A172 (cell line): ENCODE measurements at regions not wholly inside any gene's neighbourhood (a gene's known extent, or its start where the extent isn't known, plus 50 kb on each side); places are given as distances from the start of the nearest gene placed in this dataset.

Experiments
- DNase-seq: peaks from one replicate; pipeline ENCODE4 v3.0.0-alpha.2; 2015; ENCODE audit warnings: low spot score

GRCh38 chr3:83092521-83093221, 1331.2 kb upstream of the GBE1 start:
- no peak for DNase-seq

GRCh38 chr3:83076041-83076440, 1314.6 kb upstream of the GBE1 start:
- no peak for DNase-seq

GRCh38 chr3:83074485-83074884, 1313.0 kb upstream of the GBE1 start:
- no peak for DNase-seq

- peak; percentile 78 for DNase-seq
These were observed 1304.5 kb upstream of the GBE1 start for GRCh38 chr3:83065851-83066460.

GRCh38 chr3:83063446-83063845, 1302.0 kb upstream of the GBE1 start:
- DNase-seq = no peak

- no peak for DNase-seq
These were observed 1287.1 kb upstream of the GBE1 start for GRCh38 chr3:83048556-83048955.

GRCh38 chr3:83039422-83039821, 1278.0 kb upstream of the GBE1 start:
- DNase-seq = peak; percentile 13

GRCh38 chr3:83035704-83036010, 1274.2 kb upstream of the GBE1 start:
- DNase-seq = no peak

GRCh38 chr3:83034806-83035703, 1273.6 kb upstream of the GBE1 start:
- DNase-seq = no peak

GRCh38 chr3:83033133-83033532, 1271.7 kb upstream of the GBE1 start:
- DNase-seq = no peak

- no peak for DNase-seq
These were observed 1261.6 kb upstream of the GBE1 start for GRCh38 chr3:83023086-83023485.

GRCh38 chr3:83011481-83011880, 1250.0 kb upstream of the GBE1 start:
- DNase-seq = no peak

GRCh38 chr3:83003917-83004316, 1242.5 kb upstream of the GBE1 start:
- DNase-seq = no peak

GRCh38 chr3:83002869-83003445, 1241.5 kb upstream of the GBE1 start:
- DNase-seq = no peak

GRCh38 chr3:82999777-83000176, 1238.3 kb upstream of the GBE1 start:
- DNase-seq = no peak

GRCh38 chr3:82978368-82978767, 1216.9 kb upstream of the GBE1 start:
- no peak for DNase-seq

GRCh38 chr3:82977871-82978270, 1216.4 kb upstream of the GBE1 start:
- no peak for DNase-seq

- DNase-seq = no peak
These were observed 1212.3 kb upstream of the GBE1 start for GRCh38 chr3:82973791-82974190.

GRCh38 chr3:82960379-82960778, 1198.9 kb upstream of the GBE1 start:
- DNase-seq = no peak

GRCh38 chr3:82957696-82958095, 1196.3 kb upstream of the GBE1 start:
- DNase-seq = no peak

GRCh38 chr3:82957079-82957478, 1195.6 kb upstream of the GBE1 start:
- no peak for DNase-seq

- DNase-seq = no peak
These were observed 1193.0 kb upstream of the GBE1 start for GRCh38 chr3:82954486-82954885.

GRCh38 chr3:82942041-82942440, 1180.6 kb upstream of the GBE1 start:
- DNase-seq = no peak
